H1 (cell line): ENCODE measurements at regions not wholly inside any gene's neighbourhood (a gene's known extent, or its start where the extent isn't known, plus 50 kb on each side); places are given as distances from the start of the nearest gene placed in this dataset.

ENCODE experiments used
- CTCF ChIA-PET: fragments of 300-600 bp; sonication (Branson Sonifier 250); formaldehyde crosslinking; loops from one replicate; lab custom pipeline; 2021; ENCODE audit not compliant: partially characterized antibody; lab: Charles Lee
- POLR2A ChIA-PET: fragments of 300-600 bp; sonication (Branson Sonifier 250); formaldehyde crosslinking; loops from one replicate; lab custom pipeline; 2021; ENCODE audit warnings: inconsistent platforms; ENCODE audit not compliant: partially characterized antibody; lab: Charles Lee
- DNase-seq, 2 experiments: peaks; one replicate each; pipeline versions ENCODE4 v3.0.0 to v3.0.0-alpha.2; 2010 to 2022; ENCODE audit warnings: low spot score in 2 of 2, low read depth in 1 of 2, mixed read lengths in 1 of 2
- FAIRE-seq: peaks from 2 replicates; lab custom pipeline; 2011; peaks lifted over from hg19 to GRCh38; lab: Jason Lieb, UNC
- H2AFZ ChIP-seq: 2 replicates; pipeline ENCODE4 v1.8.1; 2012; ENCODE audit warnings: low read length, inconsistent platforms
- H2AK5ac ChIP-seq: 2 replicates; pipeline ENCODE4 v1.6.1; 2013; ENCODE audit warnings: low read depth, low read length
- H2BK120ac ChIP-seq: replicated peaks from 2 replicates; pipeline ENCODE3; 2013; ENCODE audit warnings: low read depth, low read length, inconsistent platforms
- H2BK12ac ChIP-seq: 2 replicates; pipeline ENCODE4 v1.6.1; 2013; ENCODE audit warnings: low read depth, low read length
- H2BK15ac ChIP-seq: 2 replicates; pipeline ENCODE4 v1.6.1; 2013; ENCODE audit warnings: low read length
- H2BK20ac ChIP-seq: 2 replicates; pipeline ENCODE4 v1.6.1; 2013; ENCODE audit warnings: low read length
- H2BK5ac ChIP-seq: 2 replicates; pipeline ENCODE4 v1.6.1; 2013; ENCODE audit warnings: low read depth, low read length
- H3K14ac ChIP-seq: 2 replicates; pipeline ENCODE4 v1.6.1; 2013; ENCODE audit warnings: inconsistent platforms; ENCODE audit not compliant: insufficient read length
- H3K18ac ChIP-seq: 2 replicates; pipeline ENCODE4 v1.6.1; 2013; ENCODE audit warnings: low read length; ENCODE audit errors: extremely low read depth
- H3K23ac ChIP-seq: 2 replicates; pipeline ENCODE4 v1.6.1; 2013; ENCODE audit warnings: inconsistent platforms; ENCODE audit not compliant: insufficient read length
- H3K23me2 ChIP-seq: 2 replicates; pipeline ENCODE4 v1.6.1; 2013; ENCODE audit warnings: low read depth, low read length
- H3K27ac ChIP-seq: 2 replicates; pipeline ENCODE4 v1.6.1; 2011; ENCODE audit warnings: low read depth, low read length, inconsistent platforms
- H3K27me3 ChIP-seq, 4 experiments: replicated peaks in 1 of 4; 1 replicate in 1 of 4; 2 replicates in 3 of 4; pipeline versions ENCODE4 v1.6.1 to v1.8.1; 2011 to 2013; ENCODE audit warnings: low read length in 3 of 4, mild to moderate bottlenecking in 3 of 4, inconsistent platforms in 2 of 4, mixed read lengths in 2 of 4, moderate library complexity in 1 of 4; ENCODE audit not compliant: control insufficient read depth in 3 of 4, insufficient read depth in 3 of 4; ENCODE audit errors: extremely low read depth in 1 of 4
- H3K36me3 ChIP-seq, 4 experiments: 2 replicates each; pipeline versions ENCODE4 v1.6.1 to v1.8.1; 2011 to 2013; ENCODE audit warnings: mild to moderate bottlenecking in 4 of 4, low read length in 3 of 4, moderate library complexity in 2 of 4, control low read depth in 1 of 4, inconsistent platforms in 1 of 4; ENCODE audit not compliant: insufficient read depth in 4 of 4, control insufficient read depth in 2 of 4
- H3K4ac ChIP-seq: replicated peaks from 2 replicates; pipeline ENCODE3; 2013; ENCODE audit warnings: low read length, low read depth, mixed read lengths, inconsistent platforms; ENCODE audit not compliant: insufficient read length
- H3K4me1 ChIP-seq, 4 experiments: replicated peaks in 1 of 4; 1 replicate in 1 of 4; 2 replicates in 3 of 4; pipeline versions ENCODE4 v1.6.1 to v1.8.1; 2011 to 2013; ENCODE audit warnings: low read length in 3 of 4, inconsistent platforms in 2 of 4, mixed read lengths in 1 of 4; ENCODE audit not compliant: insufficient read depth in 4 of 4, control insufficient read depth in 3 of 4
- H3K4me2 ChIP-seq, 2 experiments: 2 replicates each; pipeline versions ENCODE4 v1.6.1 to v1.8.1; 2011 to 2013; ENCODE audit warnings: low read depth in 2 of 2, low read length in 2 of 2, control low read depth in 1 of 2, inconsistent platforms in 1 of 2, mild to moderate bottlenecking in 1 of 2; ENCODE audit not compliant: insufficient read depth in 1 of 2
- H3K4me3 ChIP-seq, 4 experiments: fragments of 200-600, 300-600 bp in 1 of 4; sonication (generic), shearing (Covaris generic), sonication (Bioruptor Twin) in 1 of 4; 2 replicates each; pipeline versions ENCODE4 v1.5.1 to v1.8.1; 2011 to 2016; ENCODE audit warnings: low read length in 4 of 4, low read depth in 3 of 4, control low read depth in 2 of 4, inconsistent platforms in 2 of 4, mild to moderate bottlenecking in 2 of 4, mixed read lengths in 1 of 4, moderate library complexity in 1 of 4; ENCODE audit not compliant: insufficient read depth in 2 of 4; ENCODE audit errors: extremely low read depth in 1 of 4
- H3K56ac ChIP-seq: replicated peaks from 2 replicates; pipeline ENCODE3; 2013; ENCODE audit warnings: low read depth, mild to moderate bottlenecking, mixed read lengths, low read length, inconsistent platforms; ENCODE audit not compliant: insufficient read length
- H3K79me1 ChIP-seq: 2 replicates; pipeline ENCODE4 v1.6.1; 2013; ENCODE audit warnings: low read depth, low read length, control low read depth
- H3K79me2 ChIP-seq, 2 experiments: 2 replicates each; pipeline versions ENCODE4 v1.6.1 to v1.8.1; 2012 to 2013; ENCODE audit warnings: low read length in 2 of 2, mild to moderate bottlenecking in 2 of 2, inconsistent platforms in 1 of 2; ENCODE audit not compliant: insufficient read depth in 2 of 2, control insufficient read depth in 1 of 2
- H3K9ac ChIP-seq, 4 experiments: replicated peaks in 1 of 4; 1 replicate in 1 of 4; 2 replicates in 3 of 4; pipeline versions ENCODE4 v1.6.1 to v1.8.1; 2011 to 2013; ENCODE audit warnings: low read depth in 3 of 4, low read length in 3 of 4, control low read depth in 2 of 4, mild to moderate bottlenecking in 2 of 4, moderate library complexity in 2 of 4, inconsistent platforms in 1 of 4; ENCODE audit errors: extremely low read depth in 1 of 4
- H3K9me3 ChIP-seq, 2 experiments: 2 replicates each; pipeline versions ENCODE4 v1.6.1 to v1.8.1; 2012 to 2013; ENCODE audit warnings: mild to moderate bottlenecking in 2 of 2, moderate library complexity in 2 of 2, control low read depth in 1 of 2, inconsistent platforms in 1 of 2, low read depth in 1 of 2, low read length in 1 of 2, mixed read lengths in 1 of 2; ENCODE audit not compliant: insufficient read depth in 2 of 2
- H4K20me1 ChIP-seq, 2 experiments: replicated peaks in 1 of 2; 2 replicates each; pipeline versions ENCODE3 to v1.8.1; 2011 to 2013; ENCODE audit warnings: inconsistent platforms in 2 of 2, low read length in 2 of 2, mild to moderate bottlenecking in 1 of 2; ENCODE audit not compliant: insufficient read depth in 2 of 2, control insufficient read depth in 1 of 2
- H4K5ac ChIP-seq: 2 replicates; pipeline ENCODE4 v1.6.1; 2013; ENCODE audit warnings: low read length, low read depth, mixed read lengths, inconsistent platforms; ENCODE audit not compliant: insufficient read length
- H4K8ac ChIP-seq: 2 replicates; pipeline ENCODE4 v1.8.0; 2013; ENCODE audit warnings: mild to moderate bottlenecking, moderate library complexity, low read length, inconsistent platforms; ENCODE audit not compliant: insufficient read depth; ENCODE audit errors: extremely low read depth
- H4K91ac ChIP-seq: replicated peaks from 2 replicates; pipeline ENCODE3; 2013; ENCODE audit warnings: low read length, mixed read lengths, inconsistent platforms; ENCODE audit not compliant: insufficient read length
- EP300 ChIP-seq, 2 experiments: IDR thresholded peaks; 1 replicate in 1 of 2; 2 replicates in 1 of 2; pipeline ENCODE4 v1.6.1; 2011 to 2012; ENCODE audit warnings: low read depth in 2 of 2, low read length in 2 of 2, mild to moderate bottlenecking in 2 of 2, borderline replicate concordance in 1 of 2, inconsistent platforms in 1 of 2, moderate library complexity in 1 of 2
- GTF2F1 ChIP-seq: IDR thresholded peaks from 2 replicates; pipeline ENCODE4 v1.6.1; 2012; ENCODE audit warnings: low read depth, low read length, improper control_type of control experiment, borderline replicate concordance
- JUN ChIP-seq: IDR thresholded peaks from 2 replicates; pipeline ENCODE4 v1.6.1; 2011; ENCODE audit warnings: low read depth, mild to moderate bottlenecking, improper control_type of control experiment, low read length
- SP1 ChIP-seq: IDR thresholded peaks from 2 replicates; pipeline ENCODE4 v1.6.1; 2011; ENCODE audit warnings: low read depth, low read length
- WGBS, 2 experiments: shearing (Covaris generic) in 1 of 2; methylation state at CpG; one replicate each; pipeline versions ENCODE4 v1.1.6 to v1.1.7; 2013 to 2015; ENCODE audit warnings: low lambda C conversion rate in 2 of 2, mixed read lengths in 2 of 2, inconsistent platforms in 1 of 2, low coverage in 1 of 2, missing lambda C conversion rate in 1 of 2; ENCODE audit not compliant: insufficient replicate concordance in 2 of 2, insufficient coverage in 1 of 2, insufficient read length in 1 of 2; ENCODE audit errors: extremely low coverage in 1 of 2, missing lambda C conversion rate in 1 of 2; 5-methylcytosine and 5-hydroxymethylcytosine counted together

GRCh38 chr12:90611048-90611447 lies 343.9 kb downstream of the CCER1 start:
- no peak overlapping the region for H4K8ac ChIP-seq

More at GRCh38 chr12:90611048-90611447, 343.9 kb downstream of the CCER1 start:
- Histone ChIP-seq H2AFZ (no peak overlapping the region), H2AK5ac (no peak overlapping the region), H3K4me3 (no peak overlapping the region), H2BK120ac (no peak overlapping the region), H3K36me3 (no peaks in the 10 kb centered on the region), H2BK15ac (no peak overlapping the region), H3K27ac (no peak overlapping the region), H3K79me2 (no peaks in the 10 kb centered on the region), H2BK20ac (no peak overlapping the region), H3K56ac (no peak overlapping the region), H3K14ac (no peak overlapping the region), H4K20me1 (no peaks in the 10 kb centered on the region), H3K23ac (no peak overlapping the region), H2BK5ac (no peak overlapping the region), H3K4me2 (no peak overlapping the region), H3K9ac (no peak overlapping the region), H3K4me1 (no peaks in the 10 kb centered on the region), H3K9me3 (no peaks in the 10 kb centered on the region), H2BK12ac (no peak overlapping the region), H3K79me1 (no peaks in the 10 kb centered on the region), H3K23me2 (no peaks in the 10 kb centered on the region), H4K91ac (no peak overlapping the region), H4K5ac (no peak overlapping the region), H3K18ac (no peak overlapping the region), H3K27me3 (no peaks in the 10 kb centered on the region), H3K4ac (no peak overlapping the region)
- ChIA-PET CTCF (interaction anchor here (0.8 kb wide), 1 partner anchor 11 kb away, joined by 3 read pairs; no protein-coding TSS in a partner anchor), POLR2A (no interaction called here)
- WGBS, 2 experiments: 67% methylated on average over 3 of the region's 3 CpGs; no CpG with 5 or more reads in 1 of the 2 experiments
- FAIRE-seq: no peak
- TF ChIP-seq SP1: no peak
- no peak for TF ChIP-seq GTF2F1
- TF ChIP-seq EP300 (IDR thresholded peaks at IDR 0.05; ENCODE audit: borderline replicate concordance in 1 of 2, low read depth in 2 of 2, low read length in 2 of 2): no peak
- TF ChIP-seq JUN: no peak
- no peak for DNase-seq
